NCI-H1105 treated with DMSO at 0.1 percent for 48 hours (cell line): ENCODE measurements at regions not wholly inside any gene's neighbourhood (a gene's known extent, or its start where the extent isn't known, plus 50 kb on each side); places are given as distances from the start of the nearest gene placed in this dataset.

Experiments
- DNase-seq: peaks from one replicate; lab custom pipeline; 2025; lab: John Stamatoyannopoulos, UW

DNA sequence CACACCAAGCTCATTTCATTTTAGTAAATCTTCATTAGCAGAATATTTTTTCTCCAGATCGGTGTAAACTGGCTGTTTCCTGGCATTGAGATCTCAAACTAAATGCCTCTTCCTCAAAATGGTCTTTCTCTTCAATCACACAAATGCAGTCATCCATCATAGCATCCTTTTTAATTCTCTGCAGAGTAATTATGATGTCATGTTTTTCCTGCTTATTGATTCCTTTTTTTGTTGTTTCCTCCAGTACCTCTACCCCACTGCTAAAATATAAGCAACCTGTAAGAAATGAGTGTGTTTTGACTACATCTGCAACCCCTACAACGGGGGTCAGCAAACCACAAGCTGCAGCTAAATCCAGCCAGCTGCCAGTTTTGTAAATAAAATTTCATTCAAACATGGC, 65.6 kb upstream of the TOM1L1 start:
- DNase-seq: no peak

DNA sequence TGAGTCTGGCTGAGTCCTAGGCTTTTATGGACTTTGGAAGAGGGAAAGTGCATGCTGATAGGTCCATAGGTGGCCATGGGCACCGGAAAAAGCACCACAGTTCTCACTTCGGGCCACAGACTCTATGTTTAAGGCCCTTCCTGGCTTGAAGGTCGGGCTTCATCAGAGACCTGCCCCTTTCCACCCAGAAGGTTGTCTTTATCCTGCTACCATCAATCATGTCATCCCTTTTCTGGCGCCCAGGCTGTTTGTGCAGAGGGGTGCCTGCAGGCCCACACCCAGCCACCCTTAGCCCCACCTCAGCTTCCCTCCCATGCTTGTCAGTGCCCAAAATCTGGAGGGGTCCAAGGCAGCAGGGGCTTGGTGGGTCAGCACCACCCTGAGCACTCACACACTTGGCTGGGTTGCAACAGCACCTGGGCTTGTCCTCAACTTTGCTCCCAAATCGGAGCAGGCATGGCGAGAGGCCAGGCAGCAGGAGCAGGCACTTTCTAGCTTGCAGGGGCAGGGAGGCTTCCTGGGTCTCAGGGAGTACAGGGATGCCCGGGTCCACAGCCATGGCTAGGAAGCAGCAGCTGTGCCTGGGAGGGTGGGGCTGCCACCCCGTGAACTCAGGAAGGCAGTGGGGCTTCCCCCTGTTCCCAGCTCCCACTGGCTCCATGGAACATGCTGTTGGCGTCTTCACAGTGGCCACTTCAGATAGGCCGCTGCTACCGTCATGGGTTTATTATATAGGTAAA, 63.8 kb upstream of the TOM1L1 start:
- no peak for DNase-seq

DNA sequence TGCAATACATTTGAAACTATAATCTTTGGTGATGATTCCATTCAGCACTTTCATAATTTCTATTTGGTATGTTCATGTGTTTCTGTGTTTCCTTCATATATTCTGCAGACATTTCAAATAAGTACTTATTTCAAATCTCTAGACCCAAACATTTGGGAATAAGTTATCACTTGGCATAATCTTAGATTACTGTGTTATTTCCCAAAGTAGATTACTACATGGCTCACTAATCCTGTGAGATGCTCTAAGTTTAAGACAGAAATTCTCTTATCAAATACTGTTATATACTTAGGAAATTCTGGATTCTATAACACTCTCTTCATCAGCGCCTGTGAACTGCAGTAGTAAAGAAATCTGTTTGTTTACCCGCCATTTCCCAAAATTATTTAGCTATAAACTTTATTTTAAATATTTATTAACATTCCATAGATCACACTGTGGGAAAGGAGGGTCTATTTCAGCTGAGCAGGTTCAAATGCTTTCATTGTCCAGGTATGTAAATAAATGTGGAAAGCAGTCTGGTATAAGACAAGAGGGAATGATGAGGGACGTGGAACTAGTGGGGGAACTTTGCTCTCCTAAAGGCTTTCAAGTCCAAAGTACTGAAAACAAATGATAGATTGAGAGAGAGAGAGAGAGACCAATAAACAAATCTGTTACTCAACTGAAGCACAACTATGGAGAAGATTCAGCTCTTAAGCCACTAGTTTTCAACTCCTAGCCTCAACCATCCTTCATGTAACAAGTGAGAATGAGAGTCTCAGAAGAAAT, 61.8 kb upstream of the TOM1L1 start:
- DNase-seq: no peak

DNA sequence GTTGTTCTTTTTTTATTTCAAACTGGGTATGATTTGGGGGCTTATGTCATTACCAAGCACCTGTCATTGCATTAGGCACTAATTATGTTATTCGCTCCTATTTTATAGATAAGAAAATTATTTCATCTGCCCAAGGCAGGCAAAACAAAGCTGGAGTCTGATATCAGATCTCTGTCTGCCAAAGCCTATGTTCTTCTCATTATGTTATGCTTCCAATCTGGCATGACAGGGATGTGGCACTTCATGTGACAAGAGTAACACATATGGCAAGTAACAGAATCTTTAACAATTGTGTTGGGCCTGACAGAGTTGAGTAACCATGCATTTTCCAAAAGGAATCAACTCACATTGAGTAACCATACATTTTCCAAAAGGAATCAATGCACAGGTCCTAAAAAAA, 61.2 kb upstream of the TOM1L1 start:
- DNase-seq: no peak

DNA sequence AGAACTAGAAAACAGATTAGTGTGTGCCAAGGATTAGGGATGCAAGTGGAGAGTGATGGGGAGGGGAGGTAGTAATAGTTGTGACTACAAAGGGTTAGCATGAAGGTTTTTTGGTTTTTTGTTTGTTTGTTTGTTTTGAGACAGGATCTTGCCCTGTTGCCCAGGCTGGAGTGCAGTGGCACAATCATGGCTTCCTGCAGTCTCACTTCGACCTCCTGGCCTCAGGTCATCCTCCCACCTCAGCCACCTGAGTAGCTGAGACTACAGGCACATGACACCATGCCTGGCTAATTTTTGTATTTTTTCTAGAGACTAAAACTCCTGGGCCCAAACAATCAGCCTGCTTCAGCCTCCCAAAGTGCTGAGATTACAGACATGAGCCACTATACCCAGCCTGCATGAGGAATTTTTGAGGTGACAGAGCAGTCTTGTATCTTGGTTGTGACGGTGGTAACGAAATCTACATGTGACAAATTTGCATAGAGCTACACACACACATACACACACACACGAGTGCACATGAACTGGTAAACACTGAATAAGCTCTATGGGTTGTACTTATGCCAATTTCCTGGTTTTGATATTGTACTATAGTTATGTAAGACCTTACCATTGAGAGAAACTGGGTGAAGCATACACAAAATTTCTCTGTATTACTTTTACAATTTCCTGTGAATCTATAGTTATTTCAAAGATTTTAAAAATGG, 59.6 kb upstream of the TOM1L1 start:
- no peak for DNase-seq

DNA sequence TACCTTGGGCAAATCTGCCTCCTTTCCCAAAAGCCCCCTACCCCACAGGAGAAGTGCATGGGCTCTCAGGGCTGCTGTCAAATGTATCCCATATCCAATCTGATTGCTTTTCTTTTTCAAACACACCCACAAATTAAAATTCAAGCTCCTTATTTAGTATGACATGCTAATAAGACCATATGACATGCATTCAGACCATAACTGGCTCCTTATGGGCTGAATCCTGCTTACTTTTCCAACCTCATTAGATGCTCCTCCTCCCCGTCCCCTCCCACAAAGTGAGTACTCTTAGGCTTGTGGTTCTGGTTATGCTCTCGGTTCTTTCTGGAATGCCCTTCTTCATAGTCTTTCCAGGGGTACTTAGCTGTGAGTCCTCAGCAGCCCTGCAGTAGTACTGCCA, 59.0 kb upstream of the TOM1L1 start:
- no peak for DNase-seq

DNA sequence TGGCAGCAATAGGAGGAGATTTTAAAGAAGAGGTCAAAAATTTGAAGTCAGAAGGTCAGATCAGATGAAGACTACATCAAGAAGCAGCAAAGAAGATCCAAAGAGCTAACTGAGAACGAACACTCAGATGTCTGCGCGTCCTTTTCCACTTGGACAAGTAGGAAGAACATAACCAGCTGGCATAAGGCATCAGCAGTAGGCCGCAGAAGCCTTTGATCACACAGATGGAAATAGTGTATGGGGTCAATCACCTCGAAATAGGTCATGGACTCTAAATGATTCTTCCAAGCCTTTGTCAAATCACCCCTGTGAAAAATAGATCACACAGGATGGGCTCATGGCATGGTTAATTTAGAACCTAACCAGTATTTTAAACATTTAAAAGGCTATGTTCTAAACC, 56.4 kb upstream of the TOM1L1 start:
- DNase-seq: no peak

DNA sequence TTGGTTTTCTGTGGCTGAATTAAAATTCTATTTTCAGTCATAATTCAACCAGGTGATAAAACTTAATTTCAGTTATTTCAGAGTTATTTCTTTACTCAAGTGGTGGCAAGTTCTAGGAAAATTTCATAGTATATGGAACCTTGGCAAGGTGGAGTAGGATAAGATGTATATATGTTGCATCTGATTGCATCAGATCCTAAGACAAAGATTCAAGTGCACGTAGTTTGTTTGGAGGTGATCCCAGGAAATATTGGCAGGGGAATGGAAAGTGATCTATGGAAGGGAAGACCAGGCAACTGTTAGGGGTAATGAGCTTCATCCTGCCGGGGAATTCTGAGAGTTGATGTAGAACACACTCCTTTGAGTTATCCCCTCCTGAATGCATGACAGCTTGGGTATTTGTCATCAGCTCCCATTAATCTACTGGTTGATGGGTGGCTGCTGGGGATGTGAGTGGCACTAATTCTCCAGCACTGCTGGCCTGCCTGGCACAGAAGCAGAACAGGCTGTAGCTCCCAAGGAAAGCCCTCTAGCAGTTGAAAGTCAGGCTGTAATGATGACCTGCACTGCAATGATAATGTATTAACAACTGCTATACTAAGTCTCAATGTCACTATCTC, 52.2 kb upstream of the TOM1L1 start:
- DNase-seq: no peak

DNA sequence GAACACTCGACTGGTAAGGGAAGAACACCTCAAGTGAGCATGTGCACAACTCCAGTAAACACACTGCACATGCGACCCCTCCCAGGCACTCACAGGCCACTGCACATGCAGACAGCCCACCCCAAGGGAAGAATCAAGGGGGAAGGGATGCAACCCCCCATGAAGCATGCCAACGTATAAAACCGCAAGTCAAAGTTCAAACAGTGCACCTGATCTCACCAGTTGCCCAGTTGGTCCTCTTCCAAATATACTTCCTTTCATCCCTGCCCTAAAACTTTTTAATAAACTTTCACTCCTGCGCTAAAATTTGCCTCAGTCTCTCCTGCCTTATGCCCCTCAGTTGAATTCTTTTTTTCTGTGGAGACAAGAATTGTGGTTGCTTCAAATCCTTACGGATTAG, 51.0 kb upstream of the TOM1L1 start:
- no peak for DNase-seq
